ENCODE measurements at regions not wholly inside any gene's neighbourhood (a gene's known extent, or its start where the extent isn't known, plus 50 kb on each side); places are given as distances from the start of the nearest gene placed in this dataset.

- in situ Hi-C loops (cut with MboI; ENCODE audit: low sequenced_read_pairs, unreplicated experiment), result no loop called here
- DNase-seq (ENCODE audit: low spot score), result no peak
- TF ChIP-seq CTCF (IDR thresholded peaks at IDR 0.05; ENCODE audit: borderline replicate concordance, control extremely low read depth, extremely low read depth, insufficient read depth, missing control alignments), result no peak
These were observed 62.9 kb upstream of the AGBL1 start for GRCh38 chr15:86016750-86017149.

GRCh38 chr15:86018679-86019078 is 61.0 kb upstream of the AGBL1 start:
- no peak for TF ChIP-seq CTCF (IDR thresholded peaks at IDR 0.05; ENCODE audit: borderline replicate concordance, control extremely low read depth, extremely low read depth, insufficient read depth, missing control alignments)
- in situ Hi-C loops (cut with MboI; ENCODE audit: low sequenced_read_pairs, unreplicated experiment), result no loop called here
- DNase-seq (ENCODE audit: low spot score), result no peak

GRCh38 chr15:86021281-86022264 is 58.1 kb upstream of the AGBL1 start:
- in situ Hi-C loops (cut with MboI; ENCODE audit: low sequenced_read_pairs, unreplicated experiment), result no loop called here
- no peak for TF ChIP-seq CTCF (IDR thresholded peaks at IDR 0.05; ENCODE audit: borderline replicate concordance, control extremely low read depth, extremely low read depth, insufficient read depth, missing control alignments)
- DNase-seq (ENCODE audit: low spot score), result no peak

- no peak for DNase-seq (ENCODE audit: low spot score)
- no peak for TF ChIP-seq CTCF (IDR thresholded peaks at IDR 0.05; ENCODE audit: borderline replicate concordance, control extremely low read depth, extremely low read depth, insufficient read depth, missing control alignments)
- in situ Hi-C loops (cut with MboI; ENCODE audit: low sequenced_read_pairs, unreplicated experiment), result no loop called here
These were observed 50.7 kb upstream of the AGBL1 start for GRCh38 chr15:86028961-86029360.

All from GM13976 (cell line).